ENCODE measurements at regions not wholly inside any gene's neighbourhood (a gene's known extent, or its start where the extent isn't known, plus 50 kb on each side); places are given as distances from the start of the nearest gene placed in this dataset.

GRCh38 chr12:74241341-74241740 is 296.3 kb upstream of the ATXN7L3B start:
- TF ChIP-seq ZFP36 (IDR thresholded peaks at IDR 0.05; ENCODE audit: borderline replicate concordance, partially characterized antibody) (no peak), NR3C1 (IDR thresholded peaks at IDR 0.05) (no peak), CTCF (IDR thresholded peaks at IDR 0.05) (no peak), RAD21 (conservative IDR thresholded peaks at IDR 0.05 in 1 of 2, IDR thresholded peaks at IDR 0.05 in 1 of 2) (no peak), JUN (IDR thresholded peaks at IDR 0.05) (no peak), EP300 (IDR thresholded peaks at IDR 0.05) (no peak), MYC (IDR thresholded peaks at IDR 0.05; ENCODE audit: borderline replicate concordance, low read length) (no peak), POLR2A (IDR thresholded peaks at IDR 0.05; ENCODE audit: low read length) (no peak), REST (IDR thresholded peaks at IDR 0.05) (no peak), RCOR1 (IDR thresholded peaks at IDR 0.05; ENCODE audit: low read depth, low read length) (no peak), HOXB13 (CRISPR knock-in tag; IDR thresholded peaks at IDR 0.05; ENCODE audit: low read depth) (no peak)

All from A549 (cell line).